NCI-H524 treated with DMSO at 0.1 percent for 48 hours (cell line): ENCODE measurements at regions not wholly inside any gene's neighbourhood (a gene's known extent, or its start where the extent isn't known, plus 50 kb on each side); places are given as distances from the start of the nearest gene placed in this dataset.

ENCODE experiments used
- DNase-seq: peaks from one replicate; lab custom pipeline; 2025; lab: John Stamatoyannopoulos, UW

- DNase-seq: no peak
Observed at GRCh38 chr1:105830571-105831146, 1225.8 kb upstream of the PRMT6 start.

DNA sequence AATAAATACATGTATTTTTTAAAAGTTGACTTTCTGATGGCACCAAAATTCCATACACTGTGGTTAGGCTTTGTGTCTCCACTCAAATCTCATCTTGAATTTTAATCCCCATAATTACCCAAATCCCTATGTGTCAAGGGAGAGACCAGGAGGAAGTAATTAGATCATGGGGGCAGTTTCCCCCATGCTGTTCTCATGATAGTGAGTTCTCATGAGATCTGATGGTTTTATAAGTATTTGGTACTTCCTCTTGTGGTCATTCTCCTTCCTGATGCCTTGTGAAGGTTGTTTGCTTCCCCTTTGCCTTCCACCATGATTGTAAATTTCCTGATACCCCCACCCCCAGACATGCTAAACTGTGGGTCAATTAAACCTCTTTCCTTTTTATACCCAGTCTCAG, 1218.4 kb upstream of the PRMT6 start:
- DNase-seq: no peak

GRCh38 chr1:105865546-105865945, 1190.9 kb upstream of the PRMT6 start:
- no peak for DNase-seq

DNA sequence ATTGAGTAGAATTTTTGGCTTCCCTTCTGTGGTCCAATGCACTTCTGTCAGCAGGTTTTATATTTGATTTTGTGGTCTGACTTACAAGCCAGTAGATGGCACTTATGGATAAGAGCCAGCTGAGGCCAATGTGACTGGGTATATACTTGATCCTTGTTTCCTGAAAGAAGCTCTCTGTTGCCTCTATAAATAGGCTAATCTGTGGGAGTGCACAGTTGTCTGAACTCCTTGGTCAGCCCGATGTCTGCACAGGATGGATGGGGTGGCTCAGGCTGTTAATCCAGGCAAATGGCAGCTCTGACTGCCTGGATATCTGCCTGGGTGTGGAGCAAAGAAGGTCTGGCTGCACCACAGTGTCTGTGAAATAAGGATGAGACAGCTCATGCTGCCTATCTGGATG, 1183.7 kb upstream of the PRMT6 start:
- no peak for DNase-seq

DNA sequence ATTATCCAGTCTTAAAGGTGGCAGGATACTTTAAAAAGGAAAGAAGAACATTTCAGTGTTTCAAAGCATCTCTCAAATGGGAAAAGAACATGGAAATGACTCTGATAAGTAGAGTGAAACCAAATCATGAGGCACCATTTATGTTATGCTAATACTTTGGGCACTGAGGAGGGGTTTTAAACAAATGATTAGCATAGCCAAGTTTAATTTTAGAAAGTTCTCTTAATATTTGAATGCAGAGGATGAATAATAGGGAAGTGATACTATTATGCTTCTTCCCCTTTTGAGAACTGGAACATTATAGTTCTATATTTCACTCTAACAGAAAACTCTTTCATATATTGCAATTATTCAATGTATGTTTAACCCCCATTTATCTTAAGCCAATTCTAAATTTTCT, 1181.9 kb upstream of the PRMT6 start:
- no peak for DNase-seq

DNA sequence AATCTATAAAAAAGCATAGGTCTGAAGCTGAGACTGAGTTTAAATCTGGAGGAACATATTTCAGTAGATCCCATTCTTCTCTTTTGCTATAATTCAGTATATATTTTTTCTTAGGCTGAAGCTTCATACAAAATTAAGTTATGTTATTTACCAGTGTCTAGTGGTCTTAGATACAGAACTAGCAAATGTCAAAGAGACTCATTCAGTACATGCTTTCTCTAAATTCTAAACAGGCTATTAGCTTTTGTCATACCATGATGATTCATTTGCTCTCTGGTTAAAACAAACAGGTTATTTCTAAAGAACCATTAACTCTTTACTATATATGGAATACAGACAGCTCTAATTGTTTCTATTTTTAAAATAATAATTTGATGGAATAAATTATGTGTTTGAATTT, 1170.2 kb upstream of the PRMT6 start:
- no peak for DNase-seq

- no peak for DNase-seq
Observed at GRCh38 chr1:105891308-105891707, 1165.2 kb upstream of the PRMT6 start.

GRCh38 chr1:105894006-105894405, 1162.5 kb upstream of the PRMT6 start:
- no peak for DNase-seq

- no peak for DNase-seq
Observed at GRCh38 chr1:105909811-105910210, 1146.7 kb upstream of the PRMT6 start.

DNA sequence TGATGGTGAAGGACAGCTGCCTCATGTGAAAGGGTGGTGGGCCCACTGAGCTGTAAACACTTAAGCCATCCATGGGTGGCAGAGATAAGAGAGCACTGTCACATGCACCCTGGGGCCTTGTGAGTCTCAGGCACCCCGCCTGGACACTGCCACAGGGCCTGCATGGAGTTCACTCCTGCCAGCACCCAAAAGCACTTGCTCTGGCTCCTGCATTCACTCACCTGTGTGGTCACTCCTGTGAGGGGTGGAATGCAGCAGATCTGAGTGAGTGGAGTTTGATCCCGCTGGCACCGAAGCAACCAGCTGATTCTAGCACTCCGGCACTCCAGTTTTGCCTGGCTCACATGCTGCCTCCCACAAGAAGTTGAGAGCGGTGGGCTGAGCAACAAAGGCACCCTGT, 1142.1 kb upstream of the PRMT6 start:
- DNase-seq: no peak

DNA sequence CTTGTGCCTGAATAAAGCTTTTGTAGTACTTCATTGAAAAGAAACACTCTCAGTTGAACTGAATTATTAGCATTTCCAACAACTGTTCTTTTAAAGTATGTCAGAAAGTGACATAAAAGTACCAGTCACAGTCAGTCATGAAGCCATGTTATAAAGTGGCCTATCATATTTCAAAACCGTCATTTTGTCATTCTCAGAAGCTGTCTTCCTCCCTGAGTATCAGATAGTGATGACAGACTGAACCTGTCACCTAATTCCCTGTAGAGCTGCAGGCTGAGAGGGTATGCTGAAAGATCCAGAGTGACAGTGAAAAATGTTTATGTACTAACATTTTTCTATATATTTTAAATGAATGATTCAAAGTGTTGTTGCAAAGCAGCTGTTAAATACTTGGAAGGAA, 1121.7 kb upstream of the PRMT6 start:
- DNase-seq: peak; percentile 24

GRCh38 chr1:105964879-105965278, 1091.6 kb upstream of the PRMT6 start:
- no peak for DNase-seq

DNA sequence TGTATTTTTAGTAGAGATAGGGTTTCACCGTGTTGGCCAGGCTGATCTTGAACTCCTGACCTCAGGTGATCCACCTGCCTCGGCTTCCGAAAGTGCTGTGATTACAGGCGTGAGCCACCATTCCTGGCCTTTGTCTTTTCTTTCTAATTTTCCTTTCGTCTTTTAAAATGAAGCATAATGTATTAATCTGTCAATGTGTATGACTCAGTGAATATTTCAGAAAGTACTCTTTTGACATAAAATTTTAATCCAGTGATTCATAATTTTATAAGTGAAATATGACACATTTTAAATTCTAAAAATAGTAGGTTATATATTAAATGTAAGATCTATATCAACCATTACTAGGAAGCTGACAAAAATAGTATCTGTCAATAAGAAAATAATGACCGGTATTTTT, 1059.0 kb upstream of the PRMT6 start:
- no peak for DNase-seq

DNA sequence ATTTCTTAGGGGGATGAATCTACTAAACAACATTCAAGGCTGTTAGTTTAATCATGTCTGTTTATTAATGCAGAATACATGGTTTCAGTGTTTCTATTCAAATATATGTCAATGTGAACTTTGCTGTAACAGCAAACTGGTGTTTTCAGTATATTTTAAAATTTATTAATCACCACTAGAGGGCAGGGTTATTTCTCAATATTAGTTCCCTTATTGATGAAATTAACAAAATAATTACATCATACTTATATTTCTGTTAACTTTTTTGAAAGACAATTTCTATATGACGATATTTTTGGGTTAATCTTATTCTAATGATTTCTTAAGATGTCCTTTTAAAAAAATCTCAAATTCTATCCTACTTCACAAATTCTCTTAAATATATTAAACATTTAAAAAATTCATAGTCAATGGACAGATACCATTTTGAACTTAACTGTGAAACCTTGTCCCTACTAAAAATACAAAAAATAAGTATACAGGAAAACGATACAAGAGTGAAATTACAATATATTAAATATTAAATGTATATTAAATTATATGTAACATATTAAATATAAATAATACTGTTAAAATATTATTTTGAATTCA, 1034.1 kb upstream of the PRMT6 start:
- DNase-seq: no peak

DNA sequence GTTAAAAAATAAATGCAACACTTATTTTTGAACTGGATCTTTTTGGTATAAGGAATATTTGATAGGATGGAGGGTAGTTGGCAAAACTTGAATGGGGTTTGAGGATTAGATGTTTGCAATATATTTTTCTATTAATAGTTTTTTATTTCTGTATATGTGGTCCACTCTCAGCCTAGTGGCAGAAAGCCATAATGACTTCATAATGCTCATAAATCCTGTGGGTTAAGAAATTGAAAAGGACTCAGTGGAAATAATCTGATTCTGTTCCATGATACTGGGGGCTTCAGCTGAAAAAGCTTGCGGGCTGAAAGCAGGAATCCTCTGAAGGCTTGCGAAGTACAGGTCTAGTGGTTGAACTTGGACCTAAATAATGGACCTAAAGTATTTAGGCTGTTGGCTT, 1028.6 kb upstream of the PRMT6 start:
- DNase-seq: no peak

- no peak for DNase-seq
Observed at GRCh38 chr1:106037526-106037925, 1018.9 kb upstream of the PRMT6 start.

DNA sequence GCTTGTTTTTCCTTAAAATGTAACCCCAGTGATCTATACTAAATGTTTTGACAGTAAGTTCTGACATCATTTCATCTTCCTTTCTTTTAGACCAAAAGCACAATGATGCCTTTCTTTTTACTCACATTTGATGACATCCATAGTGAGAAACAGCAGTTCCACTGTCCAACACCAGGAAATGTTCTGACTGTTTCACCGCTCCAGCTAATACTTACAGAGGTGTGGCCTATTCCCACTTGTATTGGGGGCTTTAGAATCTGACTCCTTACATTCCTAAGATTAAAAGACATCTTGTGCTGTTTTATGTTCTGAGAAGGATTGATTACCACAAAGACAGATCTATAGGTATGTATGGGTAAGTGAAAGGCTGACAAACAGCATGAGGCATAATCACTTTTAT, 1018.2 kb upstream of the PRMT6 start:
- DNase-seq: no peak

- no peak for DNase-seq
Observed at GRCh38 chr1:106043971-106044370, 1012.5 kb upstream of the PRMT6 start.

GRCh38 chr1:106047210-106047609, 1009.3 kb upstream of the PRMT6 start:
- DNase-seq: no peak

DNA sequence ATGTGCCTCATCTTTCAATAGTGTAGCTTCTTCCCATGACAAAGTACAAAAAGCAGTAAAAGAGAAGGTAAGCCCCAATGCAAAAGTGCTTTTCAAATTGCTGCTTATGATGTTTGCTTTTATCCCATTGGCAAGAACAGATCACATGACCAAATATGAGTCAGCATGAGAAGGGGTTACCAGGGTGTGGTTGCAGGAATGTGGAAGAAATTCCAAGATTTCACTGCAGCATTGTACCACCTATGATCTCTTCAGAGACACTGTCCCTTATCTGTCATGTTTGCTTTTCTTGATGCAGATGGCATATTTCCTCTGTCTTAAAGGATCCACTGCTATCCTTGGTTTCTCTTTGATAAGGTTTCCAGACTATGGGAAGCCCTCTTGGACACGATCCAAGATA, 1006.9 kb upstream of the PRMT6 start:
- no peak for DNase-seq

DNA sequence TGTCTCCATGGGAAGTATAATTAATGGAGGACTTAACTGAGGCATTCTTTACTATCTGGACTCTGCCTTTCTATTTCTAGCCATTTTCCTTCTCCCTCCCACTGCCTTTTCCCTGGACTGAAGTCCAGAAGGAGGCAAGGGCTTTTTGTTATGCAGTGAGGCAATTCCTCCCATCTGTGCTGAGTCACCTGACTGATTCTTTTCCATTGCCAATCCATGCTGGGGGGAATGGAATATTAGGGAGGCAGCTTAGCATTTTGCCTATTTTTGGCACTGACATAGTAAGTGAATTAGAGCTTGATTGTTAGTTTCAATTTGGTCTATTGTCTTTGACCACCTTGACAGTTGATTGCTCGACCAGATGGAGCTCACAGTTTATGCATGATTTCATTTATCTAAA, 1000.6 kb upstream of the PRMT6 start:
- no peak for DNase-seq

DNA sequence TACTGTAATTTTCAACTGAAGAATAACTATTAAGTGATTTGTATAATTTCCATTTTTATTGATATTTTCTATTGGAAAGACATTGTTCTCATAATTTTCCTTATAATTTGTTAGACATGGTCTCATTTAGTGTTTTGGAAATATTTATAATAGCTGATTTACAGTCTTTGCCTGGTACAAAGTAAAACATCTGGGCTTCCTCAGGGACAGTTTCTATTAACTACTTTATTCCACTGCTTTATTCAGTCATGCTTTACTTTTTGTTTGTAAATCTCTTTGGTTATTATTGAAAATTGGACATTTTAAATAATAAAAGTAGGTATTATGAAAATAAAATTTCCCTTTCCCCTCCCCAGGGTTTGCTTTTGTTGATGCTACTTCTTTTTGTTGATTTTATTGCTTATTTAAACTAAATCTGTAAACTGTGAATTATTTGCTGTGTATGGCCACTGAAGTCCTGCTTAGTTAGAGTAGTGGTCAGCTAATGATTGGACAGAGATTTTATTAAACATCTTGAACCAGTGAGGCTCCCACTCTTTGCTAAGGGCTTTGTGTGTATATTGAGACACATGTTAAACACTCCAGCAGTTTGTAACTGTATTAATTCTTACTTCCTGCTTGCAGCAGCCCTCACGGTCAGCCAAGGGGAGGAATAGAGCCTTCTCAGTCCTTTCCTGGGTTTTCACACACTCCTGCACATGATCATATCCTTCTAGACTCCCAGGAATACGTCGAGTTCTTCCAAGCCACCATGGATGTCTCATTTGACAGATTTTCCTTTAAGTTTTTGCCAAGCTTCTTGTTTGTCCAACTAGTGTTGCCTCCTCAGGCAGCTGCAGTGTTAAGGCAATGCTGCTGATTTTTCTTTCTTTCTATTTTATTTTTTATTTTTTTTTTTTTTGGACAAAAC, 994.6 kb upstream of the PRMT6 start:
- DNase-seq: no peak

DNA sequence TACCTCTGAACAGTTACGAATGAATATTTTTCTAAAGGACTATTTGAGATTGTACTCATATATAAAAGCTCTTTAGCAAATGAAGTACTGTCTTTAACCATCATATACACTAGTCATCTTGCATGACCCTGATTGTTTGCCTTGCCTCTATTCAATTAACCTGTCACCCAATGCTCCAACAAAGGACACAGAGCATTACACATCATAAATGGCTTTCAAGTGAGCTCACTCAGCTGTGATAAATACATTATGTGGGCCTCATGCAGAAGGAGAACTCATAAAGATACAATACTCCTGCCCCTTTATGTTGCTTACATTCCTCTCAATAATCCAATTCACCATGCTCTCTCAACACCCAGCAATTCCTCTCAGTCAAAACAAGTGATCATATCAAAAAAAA, 993.0 kb upstream of the PRMT6 start:
- DNase-seq: no peak
